ENCODE measurements at regions not wholly inside any gene's neighbourhood (a gene's known extent, or its start where the extent isn't known, plus 50 kb on each side); places are given as distances from the start of the nearest gene placed in this dataset.

- TF ChIP-seq, protein P1, sequence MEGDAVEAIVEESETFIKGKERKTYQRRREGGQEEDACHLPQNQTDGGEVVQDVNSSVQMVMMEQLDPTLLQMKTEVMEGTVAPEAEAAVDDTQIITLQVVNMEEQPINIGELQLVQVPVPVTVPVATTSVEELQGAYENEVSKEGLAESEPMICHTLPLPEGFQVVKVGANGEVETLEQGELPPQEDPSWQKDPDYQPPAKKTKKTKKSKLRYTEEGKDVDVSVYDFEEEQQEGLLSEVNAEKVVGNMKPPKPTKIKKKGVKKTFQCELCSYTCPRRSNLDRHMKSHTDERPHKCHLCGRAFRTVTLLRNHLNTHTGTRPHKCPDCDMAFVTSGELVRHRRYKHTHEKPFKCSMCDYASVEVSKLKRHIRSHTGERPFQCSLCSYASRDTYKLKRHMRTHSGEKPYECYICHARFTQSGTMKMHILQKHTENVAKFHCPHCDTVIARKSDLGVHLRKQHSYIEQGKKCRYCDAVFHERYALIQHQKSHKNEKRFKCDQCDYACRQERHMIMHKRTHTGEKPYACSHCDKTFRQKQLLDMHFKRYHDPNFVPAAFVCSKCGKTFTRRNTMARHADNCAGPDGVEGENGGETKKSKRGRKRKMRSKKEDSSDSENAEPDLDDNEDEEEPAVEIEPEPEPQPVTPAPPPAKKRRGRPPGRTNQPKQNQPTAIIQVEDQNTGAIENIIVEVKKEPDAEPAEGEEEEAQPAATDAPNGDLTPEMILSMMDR (IDR thresholded peaks at IDR 0.05; ENCODE audit: extremely low read depth in 1 of 2, insufficient read depth in 1 of 2, low read depth in 1 of 2, low read length in 2 of 2) = no peak
- TF ChIP-seq POLR2A (IDR thresholded peaks at IDR 0.05; ENCODE audit: low read depth, low read length) (no peak), EZH2 (IDR thresholded peaks at IDR 0.05; ENCODE audit: borderline replicate concordance, low read depth, low read length, severe bottlenecking) (no peak)
Measured at GRCh38 chr3:87069971-87070370, 79.0 kb upstream of the VGLL3 start.
